ENCODE measurements at regions not wholly inside any gene's neighbourhood (a gene's known extent, or its start where the extent isn't known, plus 50 kb on each side); places are given as distances from the start of the nearest gene placed in this dataset.

DNA sequence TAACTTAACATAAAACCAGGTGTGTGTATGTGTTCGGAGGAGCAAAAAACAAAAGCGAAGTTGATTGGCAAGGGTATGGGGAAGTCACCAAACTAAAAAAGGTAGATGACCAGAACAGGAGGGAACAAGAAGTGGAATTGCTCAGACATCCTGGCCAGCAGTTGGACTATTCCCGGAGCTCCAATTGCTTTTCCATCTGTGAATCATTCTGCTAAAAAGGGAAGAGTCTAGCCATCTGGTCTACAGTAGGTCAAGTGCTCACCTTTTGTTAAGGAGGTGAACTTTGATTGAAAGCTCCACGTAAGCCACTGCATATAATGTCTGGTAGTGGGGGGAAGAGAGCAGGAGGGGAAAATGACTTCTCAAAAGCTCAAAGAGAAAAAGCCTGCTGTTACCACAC, 50.0 kb upstream of the BET1 start:
- TF ChIP-seq, protein P1, sequence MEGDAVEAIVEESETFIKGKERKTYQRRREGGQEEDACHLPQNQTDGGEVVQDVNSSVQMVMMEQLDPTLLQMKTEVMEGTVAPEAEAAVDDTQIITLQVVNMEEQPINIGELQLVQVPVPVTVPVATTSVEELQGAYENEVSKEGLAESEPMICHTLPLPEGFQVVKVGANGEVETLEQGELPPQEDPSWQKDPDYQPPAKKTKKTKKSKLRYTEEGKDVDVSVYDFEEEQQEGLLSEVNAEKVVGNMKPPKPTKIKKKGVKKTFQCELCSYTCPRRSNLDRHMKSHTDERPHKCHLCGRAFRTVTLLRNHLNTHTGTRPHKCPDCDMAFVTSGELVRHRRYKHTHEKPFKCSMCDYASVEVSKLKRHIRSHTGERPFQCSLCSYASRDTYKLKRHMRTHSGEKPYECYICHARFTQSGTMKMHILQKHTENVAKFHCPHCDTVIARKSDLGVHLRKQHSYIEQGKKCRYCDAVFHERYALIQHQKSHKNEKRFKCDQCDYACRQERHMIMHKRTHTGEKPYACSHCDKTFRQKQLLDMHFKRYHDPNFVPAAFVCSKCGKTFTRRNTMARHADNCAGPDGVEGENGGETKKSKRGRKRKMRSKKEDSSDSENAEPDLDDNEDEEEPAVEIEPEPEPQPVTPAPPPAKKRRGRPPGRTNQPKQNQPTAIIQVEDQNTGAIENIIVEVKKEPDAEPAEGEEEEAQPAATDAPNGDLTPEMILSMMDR (conservative IDR thresholded peaks at IDR 0.05) = no peak
- no peak for TF ChIP-seq EZH2 (IDR thresholded peaks at IDR 0.05; ENCODE audit: low read depth)
